ENCODE measurements at regions not wholly inside any gene's neighbourhood (a gene's known extent, or its start where the extent isn't known, plus 50 kb on each side); places are given as distances from the start of the nearest gene placed in this dataset.
"Not testable (repeated sequence)": the region's sequence is repeated elsewhere in the genome, so short reads cannot be mapped to it uniquely, and the experiment has no call there.

- no peak for DNase-seq
These were observed 52.3 kb downstream of the MRPL57 start for GRCh38 chr13:21228738-21229137.

DNA sequence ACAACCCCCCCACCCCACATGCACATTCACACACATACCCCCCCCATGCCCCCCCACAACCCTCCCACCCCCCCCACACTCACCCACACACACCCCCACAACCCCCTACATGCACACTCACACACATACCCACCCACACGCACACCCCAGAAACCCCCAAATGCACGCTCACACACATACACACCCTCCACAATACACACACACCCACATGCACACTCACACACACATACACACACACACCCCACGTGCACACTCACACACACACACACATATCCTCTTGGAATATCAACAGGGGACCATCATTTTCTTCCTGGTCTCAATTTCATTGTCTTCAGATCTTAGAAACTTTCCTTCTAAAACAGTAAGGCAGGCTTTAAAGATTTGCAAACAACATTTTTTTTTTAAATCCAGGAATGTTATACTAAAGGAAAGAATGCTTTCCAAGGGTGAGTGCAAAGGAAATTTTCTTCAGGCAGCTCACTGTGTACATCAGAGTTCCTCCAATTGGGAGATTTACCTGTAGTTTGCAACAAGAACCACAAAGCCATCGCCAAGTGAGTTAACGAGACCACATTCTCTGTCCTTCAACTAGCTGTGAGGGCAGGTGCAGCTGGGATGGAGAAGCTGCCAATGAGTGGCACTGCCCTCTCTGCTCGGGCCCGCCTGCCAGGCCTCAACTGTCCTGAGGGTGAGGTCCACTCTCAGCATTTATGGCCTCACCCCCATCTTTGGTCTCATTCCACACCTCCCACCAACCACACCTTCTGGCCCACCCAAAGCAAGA lies 53.0 kb downstream of the MRPL57 start:
- no peak for DNase-seq

- no peak for DNase-seq
These were observed 54.1 kb downstream of the MRPL57 start for GRCh38 chr13:21230516-21230915.

DNA sequence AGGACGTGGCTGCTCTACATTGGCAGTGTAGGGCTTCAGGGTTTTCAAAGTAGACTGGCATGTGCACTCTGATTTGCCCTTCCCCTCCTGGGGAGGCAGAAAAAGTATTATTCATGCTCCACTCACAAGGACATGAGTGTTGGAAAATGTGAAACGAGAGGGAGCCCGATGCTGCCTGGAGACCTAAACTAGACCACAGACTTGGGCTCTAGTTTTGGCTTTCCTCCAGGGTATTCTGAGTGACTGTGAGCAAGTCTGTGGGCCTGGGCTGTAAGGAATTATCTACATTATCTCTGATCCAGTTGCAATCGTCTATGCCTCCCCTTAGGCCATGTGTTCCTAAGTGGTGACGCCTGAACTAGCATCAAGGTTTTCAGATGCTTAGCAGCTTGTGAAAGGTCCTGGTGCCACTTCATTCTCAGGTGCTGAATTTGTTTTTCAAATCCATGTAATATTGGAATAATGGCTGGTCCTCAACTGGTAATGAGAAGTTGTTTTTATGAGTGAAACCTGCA lies 55.0 kb downstream of the MRPL57 start:
- DNase-seq: no peak

DNA sequence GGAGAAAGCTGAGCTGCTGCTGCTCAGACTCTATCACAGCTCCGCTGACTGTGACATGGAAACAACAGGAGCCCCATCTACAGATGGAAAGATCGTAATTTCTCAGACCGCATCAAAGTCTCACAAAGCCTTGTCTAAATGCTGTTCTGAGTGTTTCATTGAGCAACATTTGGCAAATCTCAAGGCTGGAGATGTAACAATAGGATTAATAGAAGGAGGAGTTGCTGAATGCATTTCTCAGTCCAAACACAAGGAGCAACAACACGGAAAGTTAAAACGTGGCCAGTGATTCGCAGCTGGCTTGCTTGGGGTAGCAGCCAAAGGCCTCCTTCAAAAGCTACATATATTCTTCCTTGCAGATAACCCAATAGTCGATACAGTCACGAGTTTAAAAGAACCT lies 55.7 kb downstream of the MRPL57 start:
- DNase-seq: no peak

GRCh38 chr13:21232599-21232998 lies 56.1 kb downstream of the MRPL57 start:
- no peak for DNase-seq

- no peak for DNase-seq
These were observed 56.6 kb downstream of the MRPL57 start for GRCh38 chr13:21233086-21233485.

- DNase-seq: peak in 4 of 56 donors; percentile 5 to 39 (median 8)
These were observed 58.1 kb downstream of the MRPL57 start for GRCh38 chr13:21234526-21234925.

GRCh38 chr13:21235174-21235573 lies 58.7 kb downstream of the MRPL57 start:
- DNase-seq: no peak

GRCh38 chr13:21237081-21237480 lies 60.6 kb downstream of the MRPL57 start:
- DNase-seq: no peak

DNA sequence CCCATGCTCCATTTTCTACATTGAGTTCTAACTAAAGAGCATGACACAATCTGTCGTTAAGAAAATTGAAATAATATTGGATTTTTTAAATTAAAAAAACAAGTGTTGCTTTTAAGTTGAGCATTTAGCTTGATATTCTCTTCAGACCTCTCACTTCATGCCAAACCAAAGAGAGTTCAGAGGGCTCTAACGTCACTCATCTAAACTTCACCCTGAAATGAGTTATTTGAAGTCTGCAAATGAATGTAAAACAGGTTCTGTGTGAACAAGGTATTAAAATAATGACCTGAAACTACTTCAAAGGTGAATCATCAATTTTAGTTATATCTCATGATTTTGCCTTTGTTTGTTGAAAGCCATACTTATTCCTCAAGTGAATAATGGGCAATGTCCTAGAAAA lies 61.8 kb downstream of the MRPL57 start:
- no peak for DNase-seq

GRCh38 chr13:21240586-21240985 lies 64.1 kb downstream of the MRPL57 start:
- no peak for DNase-seq

- DNase-seq: no peak
These were observed 65.8 kb downstream of the MRPL57 start for GRCh38 chr13:21242236-21242635.

DNA sequence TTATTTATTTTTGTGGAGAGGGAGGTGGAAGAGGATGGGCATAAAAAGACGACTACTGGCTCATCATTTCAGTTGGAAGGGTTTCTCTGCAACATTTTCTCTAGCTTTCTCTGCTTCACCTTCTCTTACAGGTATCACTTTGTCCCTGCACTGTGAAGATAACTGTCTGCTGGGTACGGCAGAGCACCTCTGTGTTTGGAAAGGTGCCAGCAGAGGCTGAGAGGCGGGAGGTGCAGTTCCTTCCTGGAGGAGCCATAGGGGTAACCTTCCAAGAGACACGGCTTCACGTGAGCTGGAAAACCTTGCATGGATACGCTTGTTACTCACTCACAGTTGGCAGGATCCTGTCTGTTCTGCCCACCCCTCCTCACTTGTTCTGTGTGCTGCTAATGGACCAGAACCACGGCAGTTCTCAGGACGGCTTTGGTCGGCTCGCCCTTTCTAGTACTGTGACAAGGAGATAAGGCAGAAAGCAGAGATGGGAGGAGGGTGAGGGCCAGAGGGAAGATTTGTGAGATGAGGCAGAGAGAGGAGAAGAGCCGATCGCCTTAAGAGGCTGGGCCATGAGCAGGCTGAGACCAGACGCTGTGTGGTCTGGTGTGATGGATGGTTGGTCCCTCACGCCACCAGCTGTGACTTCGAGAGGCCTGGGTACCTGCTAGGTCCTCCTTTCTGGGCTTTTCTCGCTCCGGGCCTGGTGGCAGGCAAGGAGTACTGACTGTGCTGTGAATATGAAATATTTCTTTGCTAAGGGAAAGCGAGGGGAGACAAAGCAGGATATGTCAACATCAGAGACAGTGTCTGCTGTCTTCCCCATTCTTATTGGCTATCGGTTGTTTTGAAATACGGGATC lies 66.8 kb downstream of the MRPL57 start:
- DNase-seq: no peak

DNA sequence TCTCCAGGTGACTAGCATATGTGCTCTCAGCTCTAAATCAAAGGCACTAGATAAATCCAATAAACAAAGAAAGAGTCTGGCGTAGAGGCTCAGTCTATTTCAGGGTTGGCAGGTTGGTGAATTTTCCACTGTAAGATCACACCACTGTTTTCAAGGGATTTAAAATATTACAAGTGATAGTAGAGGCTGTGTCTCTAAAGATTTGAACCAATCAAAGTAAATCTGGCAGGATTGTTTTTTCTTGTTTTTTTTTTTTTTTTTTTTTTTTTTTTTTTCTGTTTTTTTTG lies 67.4 kb downstream of the MRPL57 start:
- DNase-seq: not testable (repeated sequence)

DNA sequence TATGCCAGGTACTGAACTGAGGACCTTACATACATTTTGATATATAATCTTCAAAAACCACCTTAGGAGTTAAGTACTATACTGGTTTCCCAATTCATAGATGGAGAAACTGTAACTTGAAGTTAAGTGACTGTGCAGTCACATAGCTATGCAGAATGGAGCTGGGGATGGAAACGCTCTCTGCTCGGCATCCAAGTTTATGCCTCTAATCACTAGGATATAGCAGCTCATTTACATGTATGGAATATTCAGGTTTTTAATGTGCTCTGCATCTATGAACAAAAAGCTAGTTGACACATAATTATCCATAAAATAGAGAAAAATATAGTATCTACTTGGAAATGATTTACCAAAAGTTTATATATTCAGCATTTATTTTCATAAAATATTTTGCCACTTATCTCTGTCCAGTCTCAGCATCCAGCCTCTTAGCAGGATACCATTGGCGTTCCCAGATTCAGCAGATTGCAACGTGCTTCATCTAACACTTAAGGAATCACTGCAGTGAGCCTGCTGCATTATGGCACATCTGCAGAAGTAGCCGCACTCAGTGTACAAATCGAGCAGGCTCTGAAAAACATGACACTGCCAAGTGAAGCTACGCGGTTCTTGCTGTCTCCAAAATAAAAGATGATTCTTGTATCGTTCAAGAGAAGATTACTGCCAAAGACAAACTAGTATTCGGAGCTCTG lies 70.4 kb downstream of the MRPL57 start:
- DNase-seq: no peak

DNA sequence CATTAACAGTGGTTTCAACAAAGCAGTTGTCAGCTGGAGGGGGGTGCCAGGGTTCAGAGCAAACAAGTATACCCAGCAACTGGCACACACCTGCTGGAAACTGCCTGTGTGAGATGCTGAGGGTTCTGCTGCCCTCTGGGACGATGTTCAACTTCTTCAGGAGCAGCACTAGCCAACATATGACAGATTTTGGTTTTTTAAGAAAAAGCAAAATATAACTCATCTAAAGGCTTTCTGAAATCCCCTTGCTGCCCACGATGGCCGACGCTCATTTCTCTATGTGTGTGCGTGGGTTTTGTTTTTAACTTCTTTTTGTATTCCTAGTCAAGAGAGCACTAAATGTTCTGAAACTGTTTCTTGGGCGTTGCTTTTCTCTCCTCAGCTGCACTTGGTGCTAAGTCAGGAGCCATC lies 79.9 kb downstream of the MRPL57 start:
- no peak for DNase-seq

GRCh38 chr13:21256891-21257290 lies 80.4 kb downstream of the MRPL57 start:
- no peak for DNase-seq

GRCh38 chr13:21259571-21260455 lies 83.4 kb downstream of the MRPL57 start:
- DNase-seq: no peak

DNA sequence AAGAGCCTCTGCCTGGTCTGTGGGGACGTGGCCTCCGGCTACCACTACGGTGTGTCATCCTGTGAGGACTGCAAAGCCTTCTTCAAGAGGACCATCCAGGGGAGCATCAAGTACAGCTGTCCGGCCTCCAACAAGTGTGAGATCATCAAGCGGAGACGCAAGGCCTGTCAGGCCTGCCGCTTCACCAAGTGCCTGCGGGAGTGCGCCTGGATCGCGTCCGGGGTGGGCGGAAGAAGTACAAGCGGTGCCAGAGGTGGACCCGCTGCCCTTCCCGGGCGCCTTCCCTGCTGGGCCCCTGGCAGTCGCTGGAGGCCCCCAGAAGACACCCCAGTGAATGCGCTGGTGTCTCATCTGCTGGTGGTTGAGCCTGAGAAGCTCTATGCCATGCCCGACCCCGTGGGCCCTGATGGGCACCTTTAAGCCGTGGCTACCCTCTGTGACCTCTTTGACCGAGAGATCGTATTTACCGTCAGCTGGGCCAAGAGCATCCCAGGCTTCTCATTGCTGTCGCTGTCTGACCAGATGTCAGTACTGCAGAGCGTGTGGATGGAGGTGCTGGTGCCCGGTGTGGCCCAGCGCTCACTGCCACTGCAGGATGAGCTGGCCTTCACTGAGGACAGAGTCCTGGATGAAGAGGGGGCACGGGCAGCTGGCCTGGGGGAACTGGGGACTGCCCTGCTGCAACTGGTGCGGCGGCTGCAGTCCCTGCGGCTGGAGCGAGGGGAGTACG lies 84.3 kb downstream of the MRPL57 start:
- not testable (repeated sequence) for DNase-seq

Data from amygdala (tissue), 56 donors.